Mesendoderm (in vitro differentiated cells): ENCODE measurements at regions not wholly inside any gene's neighbourhood (a gene's known extent, or its start where the extent isn't known, plus 50 kb on each side); places are given as distances from the start of the nearest gene placed in this dataset.

Experiments
- DNase-seq: peaks from one replicate; pipeline ENCODE4 v3.0.0; 2013
- H2AK5ac ChIP-seq: 2 replicates; pipeline ENCODE4 v1.6.1; 2013; ENCODE audit warnings: low read length, inconsistent platforms
- H2BK120ac ChIP-seq: 2 replicates; pipeline ENCODE4 v1.6.1; 2013; ENCODE audit warnings: low read depth, mild to moderate bottlenecking, low read length, moderate library complexity, mixed read lengths
- H2BK15ac ChIP-seq: replicated peaks from 2 replicates; pipeline ENCODE4 v1.6.1; 2013; ENCODE audit warnings: low read depth, mild to moderate bottlenecking, moderate library complexity
- H2BK5ac ChIP-seq: 2 replicates; pipeline ENCODE4 v1.6.1; 2013; ENCODE audit warnings: low read length, inconsistent platforms
- H3K18ac ChIP-seq: 2 replicates; pipeline ENCODE4 v1.6.1; 2013; ENCODE audit warnings: mild to moderate bottlenecking, low read length, mixed read lengths
- H3K23ac ChIP-seq: one replicate; pipeline ENCODE4 v1.6.1; 2013; ENCODE audit warnings: low read length
- H3K27ac ChIP-seq: 2 replicates; pipeline ENCODE4 v1.5.1; 2013; ENCODE audit warnings: low read depth, mild to moderate bottlenecking, inconsistent platforms, low read length, moderate library complexity
- H3K27me3 ChIP-seq: 2 replicates; pipeline ENCODE4 v1.6.1; 2013; ENCODE audit warnings: low read length, control low read depth, mild to moderate bottlenecking, inconsistent platforms; ENCODE audit not compliant: insufficient read depth, poor library complexity
- H3K36me3 ChIP-seq: 2 replicates; pipeline ENCODE4 v1.6.1; 2013; ENCODE audit warnings: low read length, inconsistent platforms; ENCODE audit not compliant: control insufficient read depth, insufficient read depth
- H3K4ac ChIP-seq: one replicate; pipeline ENCODE4 v1.6.1; 2013; ENCODE audit warnings: low read depth, mild to moderate bottlenecking, low read length, moderate library complexity
- H3K4me1 ChIP-seq: 2 replicates; pipeline ENCODE4 v1.6.1; 2013; ENCODE audit warnings: low read depth, low read length, inconsistent platforms; ENCODE audit not compliant: control insufficient read depth
- H3K4me2 ChIP-seq: 2 replicates; pipeline ENCODE4 v1.6.1; 2013; ENCODE audit warnings: low read length
- H3K4me3 ChIP-seq: 2 replicates; pipeline ENCODE4 v1.5.1; 2013; ENCODE audit warnings: mild to moderate bottlenecking, low read length
- H3K56ac ChIP-seq: one replicate; pipeline ENCODE4 v1.6.1; 2013; ENCODE audit warnings: low read length
- H3K79me1 ChIP-seq: 2 replicates; pipeline ENCODE4 v1.6.1; 2013; ENCODE audit warnings: low read length, inconsistent platforms
- H3K79me2 ChIP-seq: 2 replicates; pipeline ENCODE4 v1.6.1; 2013; ENCODE audit warnings: mild to moderate bottlenecking, low read length; ENCODE audit not compliant: control insufficient read depth, insufficient read depth
- H3K9ac ChIP-seq: 2 replicates; pipeline ENCODE4 v1.6.1; 2013; ENCODE audit warnings: low read length, inconsistent platforms
- H4K5ac ChIP-seq: one replicate; pipeline ENCODE4 v1.6.1; 2013; ENCODE audit warnings: low read length
- H4K8ac ChIP-seq: one replicate; pipeline ENCODE4 v1.6.1; 2013; ENCODE audit warnings: low read depth, mild to moderate bottlenecking, control low read depth, low read length, moderate library complexity
- WGBS: extraction: QIAGEN DNeasy Blood & Tissue Kit; methylation state at CpG from one replicate; pipeline ENCODE4 v1.1.7; 2013; ENCODE audit warnings: low lambda C conversion rate, missing lambda C conversion rate; ENCODE audit not compliant: insufficient coverage; ENCODE audit errors: extremely low coverage; 5-methylcytosine and 5-hydroxymethylcytosine counted together

GRCh38 chr11:70611821-70612220 is 213.5 kb downstream of the CTTN start:
- Histone ChIP-seq H4K8ac (no peak overlapping the region), H3K27ac (no peak overlapping the region), H2BK15ac (no peak overlapping the region), H3K23ac (no peak overlapping the region), H3K4me3 (no peak overlapping the region), H3K79me2 (no peaks in the 10 kb centered on the region), H3K9ac (no peak overlapping the region), H3K18ac (no peak overlapping the region), H3K36me3 (no peaks in the 10 kb centered on the region), H3K79me1 (no peaks in the 10 kb centered on the region), H3K4ac (no peak overlapping the region), H2BK5ac (no peak overlapping the region), H2AK5ac (no peak overlapping the region), H3K4me2 (no peak overlapping the region), H2BK120ac (no peak overlapping the region), H3K4me1 (peaks cover 2% of the 10 kb centered on the region), H3K27me3 (no peaks in the 10 kb centered on the region), H4K5ac (no peak overlapping the region), H3K56ac (no peak overlapping the region)
- DNase-seq: peak; percentile 18
- WGBS: no CpG with 5 or more reads among the region's 14 CpGs

- Histone ChIP-seq H3K23ac (no peak overlapping the region), H4K5ac (no peak overlapping the region), H3K79me2 (no peaks in the 10 kb centered on the region), H2BK5ac (no peak overlapping the region), H2BK15ac (no peak overlapping the region), H3K79me1 (no peaks in the 10 kb centered on the region), H3K9ac (no peak overlapping the region), H4K8ac (no peak overlapping the region), H2AK5ac (no peak overlapping the region), H2BK120ac (no peak overlapping the region), H3K4me1 (peaks cover 2% of the 10 kb centered on the region), H3K4me2 (no peak overlapping the region), H3K27me3 (no peaks in the 10 kb centered on the region), H3K27ac (no peak overlapping the region), H3K18ac (no peak overlapping the region), H3K56ac (no peak overlapping the region), H3K4me3 (no peak overlapping the region), H3K36me3 (no peaks in the 10 kb centered on the region), H3K4ac (no peak overlapping the region)
- DNase-seq: no peak
- WGBS: no CpG with 5 or more reads among the region's 24 CpGs
These were observed 214.3 kb downstream of the CTTN start for GRCh38 chr11:70612459-70613141.

DNA sequence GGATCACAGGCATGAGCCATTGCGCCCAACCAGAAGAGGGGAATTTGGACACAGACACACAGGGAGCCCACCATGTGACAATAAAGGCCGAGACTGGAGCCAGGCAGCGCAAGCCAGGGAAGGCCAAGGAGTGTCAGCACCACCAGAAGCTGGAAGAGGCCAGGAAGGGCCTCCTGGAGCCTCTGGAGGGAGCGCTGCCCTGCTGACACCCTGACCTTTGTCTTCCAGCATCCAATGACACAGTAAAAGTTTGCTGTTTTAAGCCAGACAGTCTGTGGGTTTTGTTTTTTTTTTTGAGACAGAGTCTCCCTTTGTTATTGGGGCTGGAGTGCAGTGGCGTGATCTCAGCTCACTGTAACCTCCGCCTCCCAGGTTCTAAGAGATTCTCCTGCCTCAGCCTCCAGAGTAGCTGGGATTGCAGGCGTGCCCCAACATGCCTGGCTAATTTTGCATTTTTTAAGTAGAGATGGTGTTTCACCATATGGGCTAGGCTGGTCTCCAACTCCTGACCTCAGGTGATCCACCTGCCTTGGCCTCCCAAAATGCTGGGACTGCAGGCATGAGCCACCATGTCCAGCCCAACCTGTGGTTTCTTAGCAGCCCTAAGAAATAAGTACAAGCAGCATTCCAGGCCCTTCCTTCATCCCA is 215.8 kb downstream of the CTTN start:
- no peak overlapping the region for H3K4me2 ChIP-seq
- H3K18ac ChIP-seq: no peak overlapping the region
- H2BK120ac ChIP-seq: no peak overlapping the region
- H4K5ac ChIP-seq: no peak overlapping the region
- H2BK15ac ChIP-seq: no peak overlapping the region
- H3K79me1 ChIP-seq: no peaks in the 10 kb centered on the region
- no CpG with 5 or more reads among the region's 7 CpGs for WGBS
- no peak overlapping the region for H3K4ac ChIP-seq
- no peak overlapping the region for H2BK5ac ChIP-seq
- no peaks in the 10 kb centered on the region for H3K27me3 ChIP-seq
- no peak overlapping the region for H2AK5ac ChIP-seq
- no peaks in the 10 kb centered on the region for H3K79me2 ChIP-seq
- no peak overlapping the region for H3K23ac ChIP-seq
- H4K8ac ChIP-seq: no peak overlapping the region
- no peak overlapping the region for H3K56ac ChIP-seq
- no peaks in the 10 kb centered on the region for H3K36me3 ChIP-seq
- no peak overlapping the region for H3K4me3 ChIP-seq
- peaks cover 2% of the 10 kb centered on the region for H3K4me1 ChIP-seq
- H3K27ac ChIP-seq: no peak overlapping the region
- no peak overlapping the region for H3K9ac ChIP-seq
- no peak for DNase-seq

- no peak overlapping the region for H4K5ac ChIP-seq
- no peak overlapping the region for H3K27ac ChIP-seq
- H3K18ac ChIP-seq: no peak overlapping the region
- no peak overlapping the region for H3K56ac ChIP-seq
- no peak overlapping the region for H4K8ac ChIP-seq
- no peak overlapping the region for H3K4ac ChIP-seq
- H3K79me1 ChIP-seq: no peaks in the 10 kb centered on the region
- H3K4me2 ChIP-seq: no peak overlapping the region
- H2BK5ac ChIP-seq: no peak overlapping the region
- H3K27me3 ChIP-seq: no peaks in the 10 kb centered on the region
- no peaks in the 10 kb centered on the region for H3K79me2 ChIP-seq
- no peak overlapping the region for H2BK15ac ChIP-seq
- WGBS: no CpG with 5 or more reads among the region's 18 CpGs
- no peak for DNase-seq
- no peak overlapping the region for H2BK120ac ChIP-seq
- H2AK5ac ChIP-seq: no peak overlapping the region
- H3K4me1 ChIP-seq: peaks cover 2% of the 10 kb centered on the region
- no peak overlapping the region for H3K23ac ChIP-seq
- no peak overlapping the region for H3K9ac ChIP-seq
- H3K4me3 ChIP-seq: no peak overlapping the region
- no peaks in the 10 kb centered on the region for H3K36me3 ChIP-seq
These were observed 216.9 kb downstream of the CTTN start for GRCh38 chr11:70615036-70615875.

DNA sequence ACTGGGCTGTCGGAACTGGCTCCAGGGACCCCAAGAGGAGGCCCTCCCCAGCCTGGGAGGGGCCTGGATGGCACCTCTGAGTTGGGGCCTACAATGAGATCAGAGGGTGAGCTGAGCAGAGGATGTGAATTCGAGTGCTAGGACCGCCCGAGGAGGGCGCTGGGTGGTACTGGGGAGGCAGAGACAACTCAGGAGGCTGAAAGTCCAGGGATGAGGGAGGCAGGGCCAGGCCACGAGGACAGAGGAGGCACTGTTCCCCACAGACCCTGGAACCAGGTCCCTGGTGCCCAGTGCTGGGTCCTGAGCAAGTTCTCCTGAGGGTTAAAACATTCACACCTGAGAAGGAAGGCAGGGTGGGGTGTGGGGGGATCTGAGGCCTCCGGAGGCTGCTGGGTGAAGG is 218.0 kb downstream of the CTTN start:
- Histone ChIP-seq H3K27ac (no peak overlapping the region), H2BK15ac (no peak overlapping the region), H3K79me2 (no peaks in the 10 kb centered on the region), H4K8ac (no peak overlapping the region), H3K36me3 (no peaks in the 10 kb centered on the region), H3K9ac (no peak overlapping the region), H3K4me2 (no peak overlapping the region), H3K4me1 (peaks cover 2% of the 10 kb centered on the region), H2BK5ac (no peak overlapping the region), H2BK120ac (no peak overlapping the region), H3K79me1 (no peaks in the 10 kb centered on the region), H3K4ac (no peak overlapping the region), H3K4me3 (no peak overlapping the region), H3K18ac (no peak overlapping the region), H4K5ac (no peak overlapping the region), H3K56ac (no peak overlapping the region), H2AK5ac (no peak overlapping the region), H3K23ac (no peak overlapping the region), H3K27me3 (no peaks in the 10 kb centered on the region)
- no CpG with 5 or more reads among the region's 7 CpGs for WGBS
- no peak for DNase-seq
